Astrocyte (in vitro differentiated cells and primary cell): ENCODE measurements at regions not wholly inside any gene's neighbourhood (a gene's known extent, or its start where the extent isn't known, plus 50 kb on each side); places are given as distances from the start of the nearest gene placed in this dataset.

Experiments
- EZH2 ChIP-seq: IDR thresholded peaks from 2 replicates; pipeline ENCODE4 v1.6.1; 2012; ENCODE audit warnings: mild to moderate bottlenecking, low read length, inconsistent platforms; ENCODE audit not compliant: insufficient read depth
- TF ChIP-seq, protein P1 (sequence below): IDR thresholded peaks from 2 replicates; pipeline ENCODE4 v1.5.1; 2011; ENCODE audit warnings: low read depth, mild to moderate bottlenecking, inconsistent platforms, low read length, moderate library complexity; ENCODE audit not compliant: insufficient read depth

DNA sequence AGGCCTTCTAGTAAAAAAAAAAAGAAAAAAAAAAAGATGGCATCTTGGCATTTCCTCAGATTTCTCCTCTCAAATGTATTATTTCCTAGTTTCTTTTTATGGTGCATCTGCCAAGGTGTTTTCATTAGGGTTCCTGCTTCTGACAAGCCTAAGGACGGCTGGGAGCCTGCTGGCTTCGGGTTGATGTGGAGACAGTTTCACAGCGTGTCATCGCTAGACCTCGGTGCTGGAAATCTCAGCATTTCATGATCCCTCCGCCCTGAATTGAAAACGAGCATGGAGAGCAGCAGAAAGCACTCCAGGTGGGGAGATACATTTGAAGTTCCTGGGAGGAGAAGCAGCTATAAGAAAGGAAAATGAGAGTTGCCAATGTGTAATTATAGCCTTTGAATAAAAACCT lies 283.9 kb upstream of the CNTN5 start:
- TF ChIP-seq, protein P1, sequence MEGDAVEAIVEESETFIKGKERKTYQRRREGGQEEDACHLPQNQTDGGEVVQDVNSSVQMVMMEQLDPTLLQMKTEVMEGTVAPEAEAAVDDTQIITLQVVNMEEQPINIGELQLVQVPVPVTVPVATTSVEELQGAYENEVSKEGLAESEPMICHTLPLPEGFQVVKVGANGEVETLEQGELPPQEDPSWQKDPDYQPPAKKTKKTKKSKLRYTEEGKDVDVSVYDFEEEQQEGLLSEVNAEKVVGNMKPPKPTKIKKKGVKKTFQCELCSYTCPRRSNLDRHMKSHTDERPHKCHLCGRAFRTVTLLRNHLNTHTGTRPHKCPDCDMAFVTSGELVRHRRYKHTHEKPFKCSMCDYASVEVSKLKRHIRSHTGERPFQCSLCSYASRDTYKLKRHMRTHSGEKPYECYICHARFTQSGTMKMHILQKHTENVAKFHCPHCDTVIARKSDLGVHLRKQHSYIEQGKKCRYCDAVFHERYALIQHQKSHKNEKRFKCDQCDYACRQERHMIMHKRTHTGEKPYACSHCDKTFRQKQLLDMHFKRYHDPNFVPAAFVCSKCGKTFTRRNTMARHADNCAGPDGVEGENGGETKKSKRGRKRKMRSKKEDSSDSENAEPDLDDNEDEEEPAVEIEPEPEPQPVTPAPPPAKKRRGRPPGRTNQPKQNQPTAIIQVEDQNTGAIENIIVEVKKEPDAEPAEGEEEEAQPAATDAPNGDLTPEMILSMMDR = no peak
- no peak for TF ChIP-seq EZH2
